ENCODE measurements at regions not wholly inside any gene's neighbourhood (a gene's known extent, or its start where the extent isn't known, plus 50 kb on each side); places are given as distances from the start of the nearest gene placed in this dataset.

DNA sequence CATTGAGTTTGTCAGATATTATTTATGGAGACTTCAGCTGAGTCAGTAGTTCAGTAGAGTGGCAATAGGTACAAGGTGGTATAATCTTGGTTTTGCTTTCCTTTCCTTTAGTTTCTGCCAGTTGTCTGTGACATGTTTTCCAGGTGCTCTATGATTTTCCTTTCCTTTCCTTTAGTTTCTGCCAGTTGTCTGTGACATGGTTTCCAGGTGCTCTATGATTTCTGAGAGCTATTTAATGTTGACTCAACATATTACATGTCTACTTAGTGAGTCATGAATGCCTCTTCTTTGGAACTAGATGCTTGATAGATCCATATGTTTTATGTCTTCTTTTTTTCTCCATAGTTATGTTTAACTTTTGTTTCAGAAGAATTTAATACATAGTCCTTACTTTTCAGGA lies 186.4 kb upstream of the DEFB112 start:
- peak; percentile 4 for DNase-seq

DNA sequence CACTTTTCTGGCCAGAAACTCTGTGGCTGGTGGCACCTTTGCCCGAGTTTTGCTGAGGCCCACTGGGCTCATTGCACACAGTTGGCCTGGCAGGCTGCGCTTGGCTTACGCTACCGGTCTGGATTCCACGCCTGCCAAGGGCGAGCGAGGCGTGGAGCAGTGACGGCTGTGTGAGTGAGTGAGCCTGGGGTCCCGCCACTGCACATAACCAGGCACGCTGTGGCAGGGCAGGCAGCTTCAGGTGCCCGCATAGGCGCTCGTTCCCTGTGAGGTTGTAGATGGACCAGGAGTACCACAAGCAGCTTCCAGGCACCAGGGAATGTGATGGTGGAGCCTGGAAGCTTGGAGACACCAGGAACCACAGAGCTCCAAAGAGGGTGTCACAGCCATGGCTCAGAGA lies 190.1 kb upstream of the DEFB112 start:
- no peak for DNase-seq

DNA sequence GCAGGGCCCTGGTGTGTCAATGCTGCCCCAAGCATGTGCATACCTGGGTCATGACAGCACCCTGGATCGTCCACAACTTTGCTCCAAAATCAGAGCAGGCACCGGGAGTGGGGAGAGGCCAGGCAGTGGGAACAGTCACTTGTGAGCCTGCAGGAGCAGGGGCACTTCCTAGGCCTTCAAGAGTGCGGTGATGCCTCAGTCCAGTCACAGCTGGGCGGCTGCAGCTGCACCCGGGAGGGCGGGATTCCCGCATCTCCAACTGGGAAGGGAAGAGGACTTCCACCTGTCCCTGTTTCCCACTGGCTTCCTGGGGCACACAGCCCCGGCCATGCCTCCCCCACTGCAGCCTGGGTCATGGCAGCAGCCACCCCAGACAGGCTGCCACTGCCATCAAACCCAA lies 191.3 kb upstream of the DEFB112 start:
- no peak for DNase-seq

DNA sequence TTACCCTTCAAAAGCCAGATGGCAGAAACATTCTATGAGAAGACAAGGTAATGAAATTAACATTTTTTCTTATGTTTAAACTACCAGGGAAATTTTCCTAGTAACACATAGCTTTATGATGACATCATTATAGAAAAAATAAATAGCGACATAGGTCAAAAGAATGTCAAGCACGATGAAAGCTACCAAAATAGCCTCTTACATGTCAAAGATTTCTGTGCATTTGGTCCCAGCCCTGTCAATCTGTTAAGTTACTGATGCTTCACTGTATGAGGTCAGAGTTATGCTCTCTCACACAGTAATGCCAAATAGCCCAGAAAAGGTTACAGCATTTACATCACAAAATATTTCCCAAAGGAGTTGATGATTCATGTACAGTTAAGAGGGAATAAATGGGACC lies 199.8 kb upstream of the DEFB112 start:
- DNase-seq = peak; percentile 10

DNA sequence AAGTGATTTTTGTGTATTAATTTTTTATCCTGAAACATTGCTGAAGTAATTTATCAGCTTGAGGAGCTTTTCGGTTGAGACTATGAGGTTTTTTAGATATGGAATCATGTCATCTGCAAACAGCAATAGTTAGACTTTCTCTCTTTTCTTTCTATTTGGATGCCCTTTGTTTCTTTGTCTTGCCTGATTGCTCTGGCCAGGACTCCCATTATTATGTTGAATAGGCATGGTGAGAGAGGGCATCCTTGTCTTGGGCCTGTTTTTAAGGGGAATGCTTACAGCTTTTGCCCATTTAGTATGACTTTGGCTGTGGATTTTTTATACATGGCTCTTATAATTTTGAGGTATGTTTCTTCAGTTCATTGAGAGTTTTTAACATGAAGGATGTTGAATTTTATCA lies 207.6 kb upstream of the DEFB112 start:
- no peak for DNase-seq

DNA sequence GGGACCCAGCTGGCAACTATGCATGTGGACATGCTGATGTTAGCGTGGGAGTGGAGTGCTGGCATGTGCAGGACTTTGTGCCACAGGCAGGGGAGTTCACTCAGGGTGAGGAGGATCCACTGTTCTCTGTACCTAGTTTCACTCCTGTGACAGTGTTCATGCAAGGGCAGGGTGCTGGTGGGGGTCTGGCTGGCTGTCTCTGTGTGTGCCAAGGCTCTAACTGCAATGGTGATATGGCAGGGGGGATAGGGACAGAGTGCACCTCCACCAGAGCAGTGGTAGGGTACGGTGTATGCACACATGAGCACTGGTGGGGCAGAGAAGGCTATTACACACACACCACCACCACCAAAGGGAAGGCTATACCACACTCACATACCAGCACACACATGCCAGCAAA lies 210.2 kb upstream of the DEFB112 start:
- DNase-seq = no peak

DNA sequence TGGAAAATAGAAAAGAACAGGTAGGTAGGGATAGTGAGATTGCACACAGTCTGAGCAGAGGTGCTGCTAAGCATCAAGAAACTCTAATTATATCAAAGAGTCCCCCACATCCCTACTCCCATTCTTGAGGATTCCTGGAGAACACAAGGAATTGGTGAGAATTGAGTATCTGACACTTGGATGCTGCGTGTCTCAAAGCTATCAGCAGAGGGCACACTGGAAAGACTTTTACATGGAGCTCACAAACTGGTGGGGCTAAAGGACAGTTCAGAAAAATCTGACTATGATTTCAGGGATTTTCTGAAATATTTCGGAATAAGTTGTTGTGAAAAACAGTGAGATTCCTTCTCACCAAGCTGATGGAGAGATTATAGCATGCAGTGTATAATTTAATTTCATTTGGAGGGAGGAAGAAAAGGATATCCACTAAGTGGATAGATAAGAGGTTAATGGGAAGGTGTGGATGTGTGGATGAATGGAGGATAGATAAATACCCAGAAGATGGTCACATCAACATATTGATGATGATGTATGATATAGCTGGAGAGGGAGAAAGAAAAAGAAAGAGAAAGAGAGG lies 215.4 kb upstream of the DEFB112 start:
- no peak for DNase-seq

DNA sequence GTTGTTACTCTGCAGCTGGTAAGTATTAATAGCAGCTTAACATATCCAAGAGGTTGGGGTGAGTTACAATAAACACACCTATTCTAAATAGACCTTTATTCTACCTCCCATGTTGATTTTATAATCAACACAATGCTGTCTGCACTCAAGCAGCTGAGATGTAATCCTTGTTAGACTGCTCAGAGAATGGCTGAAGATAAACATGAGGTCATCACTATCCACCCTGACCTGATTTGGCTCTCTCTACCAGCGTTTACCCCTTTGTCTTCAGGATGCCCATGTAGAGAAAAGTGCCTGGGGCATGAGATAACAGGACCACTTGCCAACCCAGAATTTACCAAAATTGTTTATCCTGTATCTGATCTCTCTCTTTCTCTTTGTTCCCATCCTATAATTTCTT lies 220.7 kb upstream of the DEFB112 start:
- no peak for DNase-seq

DNA sequence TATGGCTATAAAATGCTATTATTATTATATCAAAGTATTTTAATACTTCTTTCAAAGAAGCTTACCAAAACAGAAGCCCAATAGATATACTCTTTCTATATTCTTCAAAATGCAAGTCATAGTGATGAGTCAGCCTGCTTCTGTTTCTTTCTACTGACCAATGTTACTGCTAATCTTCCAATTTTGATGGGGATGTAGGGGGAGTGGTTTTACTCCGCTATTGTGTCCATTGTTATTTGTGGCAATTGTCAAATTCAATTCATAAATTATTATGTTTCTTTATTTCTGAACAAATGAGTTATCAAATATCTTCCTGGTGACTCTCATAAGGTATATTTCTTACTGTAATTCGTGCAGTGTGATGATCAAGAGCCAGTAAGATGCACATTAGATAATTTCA lies 221.5 kb upstream of the DEFB112 start:
- DNase-seq = peak; percentile 11

DNA sequence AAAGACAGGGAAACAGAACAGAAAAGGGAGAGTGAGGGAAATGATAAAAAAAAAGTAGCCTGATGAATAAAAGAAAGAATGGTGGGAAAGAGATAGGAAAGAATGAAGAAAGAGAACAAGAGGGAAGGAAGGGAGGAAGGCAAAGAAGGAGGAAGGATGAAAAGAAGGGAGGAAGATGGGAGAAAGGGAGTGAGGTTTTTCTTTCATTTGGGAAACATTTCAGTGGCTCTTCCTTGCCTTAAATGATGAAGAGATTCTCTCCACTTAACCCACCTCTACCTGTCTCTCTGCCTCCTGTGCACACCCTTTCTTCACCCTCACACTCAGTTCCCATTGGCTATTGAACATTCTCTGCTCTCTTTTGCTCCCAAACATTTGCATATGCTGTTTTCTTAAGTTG lies 222.1 kb upstream of the DEFB112 start:
- DNase-seq = no peak

DNA sequence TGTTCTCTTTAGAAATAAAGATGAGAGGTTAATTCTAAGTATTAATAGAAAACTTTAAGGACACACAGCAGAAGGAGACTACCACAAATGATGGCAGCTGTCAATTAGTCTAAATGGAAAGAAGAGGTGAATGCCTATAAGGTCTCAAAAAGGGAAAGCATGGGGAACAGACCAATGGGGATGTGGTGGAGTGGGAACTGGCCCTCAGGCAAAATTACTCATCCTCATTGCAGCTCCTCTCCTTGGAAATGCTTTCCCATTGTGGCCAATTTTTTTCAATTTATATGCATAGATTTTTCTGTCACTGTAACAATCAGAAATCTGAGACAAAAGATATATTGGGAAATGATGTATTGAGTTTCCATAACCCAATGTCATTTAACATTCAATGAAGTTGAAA lies 222.9 kb upstream of the DEFB112 start:
- DNase-seq = no peak

DNA sequence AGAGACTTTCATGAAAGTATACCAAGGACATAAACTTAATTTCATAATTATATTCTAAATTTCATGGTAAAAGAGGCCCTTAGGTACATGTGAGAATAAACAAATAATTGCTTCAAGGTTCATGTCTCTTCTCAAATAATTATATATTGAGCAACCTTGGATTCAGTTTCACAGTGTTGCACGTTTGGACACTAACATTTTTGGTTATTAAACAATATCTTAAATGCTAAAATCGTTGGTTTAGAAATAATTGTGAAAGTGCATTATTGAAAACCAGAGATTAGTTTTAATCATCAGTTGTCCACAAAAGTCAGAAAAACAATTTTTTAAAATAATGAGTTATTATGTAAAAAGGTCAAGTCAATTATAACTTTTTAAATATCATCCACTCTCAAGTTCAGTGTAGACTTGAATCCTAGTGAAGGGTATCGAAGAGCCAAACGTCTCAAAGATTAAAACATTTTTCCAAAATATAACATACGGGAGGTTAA lies 227.1 kb upstream of the DEFB112 start:
- DNase-seq = no peak

DNA sequence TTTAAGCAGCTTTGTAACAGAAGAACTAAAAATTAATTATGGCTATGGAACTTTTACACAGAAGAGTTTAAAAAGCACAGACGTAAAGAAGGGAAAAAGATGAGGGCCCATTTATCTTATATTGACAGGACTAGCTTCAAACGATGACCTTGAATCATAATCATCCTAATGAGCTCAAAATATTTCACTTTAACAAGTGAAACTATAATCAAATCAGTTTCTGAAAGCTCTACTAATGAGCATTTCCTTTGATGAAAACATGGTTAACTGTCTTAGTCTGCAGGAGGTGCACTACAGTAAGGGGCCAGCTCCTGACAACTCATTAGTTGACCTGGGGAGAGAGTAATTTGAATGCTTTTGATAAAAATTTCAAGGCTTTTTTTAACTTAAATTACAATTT lies 228.0 kb upstream of the DEFB112 start:
- DNase-seq = no peak

DNA sequence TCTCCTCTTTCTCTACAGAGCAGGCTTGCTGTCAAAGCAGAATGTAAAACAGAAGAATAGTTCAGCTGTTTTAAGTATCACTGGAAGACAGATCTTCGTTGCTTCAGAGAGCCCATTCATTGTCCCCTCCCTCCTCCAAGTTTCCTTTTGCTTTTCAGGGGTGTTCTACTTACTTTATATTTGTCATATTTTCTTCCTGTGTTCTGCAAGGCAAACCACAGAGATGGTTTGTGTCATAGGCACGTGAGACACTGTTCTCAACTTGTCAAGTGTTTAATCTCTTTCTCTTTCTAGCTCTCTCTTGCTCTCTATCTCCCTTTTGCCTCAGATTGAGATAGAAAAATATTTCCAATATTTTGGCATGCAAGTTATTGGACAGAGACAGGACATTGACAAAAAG lies 228.9 kb upstream of the DEFB112 start:
- no peak for DNase-seq

DNA sequence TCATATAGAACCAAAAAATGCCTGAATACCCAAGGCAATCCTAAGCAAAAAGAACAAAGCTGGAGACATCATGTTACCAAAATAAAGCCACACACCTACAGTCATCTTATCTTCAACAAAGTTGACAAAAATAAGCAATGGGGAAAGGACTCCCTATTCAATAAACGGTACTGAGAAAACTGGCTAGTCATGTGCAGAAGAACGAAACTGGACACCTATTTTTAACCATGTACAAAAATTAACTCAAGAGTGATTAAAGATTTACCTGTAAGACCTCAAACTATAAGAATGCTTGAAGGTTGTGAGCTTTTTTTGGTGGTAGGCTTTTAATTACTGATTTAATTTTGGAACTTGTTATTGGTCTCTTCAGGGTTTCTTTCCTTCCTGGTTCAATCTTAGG lies 236.0 kb upstream of the DEFB112 start:
- no peak for DNase-seq

DNA sequence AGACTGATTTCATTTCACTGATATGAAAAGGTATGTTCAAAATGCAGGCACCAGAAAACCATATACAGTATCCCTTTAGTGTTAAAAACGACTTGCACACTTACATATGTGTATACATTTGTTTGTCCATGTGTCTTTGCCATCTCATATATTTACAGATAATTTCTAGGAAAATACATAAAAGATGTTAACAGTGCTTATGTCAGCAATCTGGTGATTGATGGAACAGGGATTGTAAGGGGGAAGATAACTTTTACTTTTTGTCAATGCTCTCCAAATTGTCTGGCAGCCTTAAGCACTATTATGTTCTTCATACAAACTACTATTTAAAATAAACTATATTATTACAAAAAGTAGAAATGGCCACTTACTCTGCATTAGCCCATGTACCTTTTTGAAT lies 238.5 kb upstream of the DEFB112 start:
- no peak for DNase-seq

DNA sequence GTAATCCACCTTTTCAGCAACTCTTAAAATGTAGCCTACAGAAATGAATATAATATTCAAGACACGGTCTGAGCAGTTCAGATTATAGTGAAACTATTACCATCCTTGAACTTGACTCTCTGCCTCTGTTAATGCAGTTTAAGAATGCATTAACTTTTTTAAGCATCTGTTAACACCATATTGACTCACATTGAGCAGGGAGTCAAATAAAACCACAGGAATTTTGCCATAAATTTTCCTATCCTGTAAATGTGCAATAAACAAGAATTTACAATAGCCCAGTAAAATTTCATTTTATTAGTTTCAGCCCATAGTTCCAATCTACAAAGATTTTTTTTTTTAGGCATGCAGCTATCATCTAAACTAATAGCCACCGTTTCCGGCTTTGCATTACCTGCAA lies 239.2 kb upstream of the DEFB112 start:
- DNase-seq = no peak

DNA sequence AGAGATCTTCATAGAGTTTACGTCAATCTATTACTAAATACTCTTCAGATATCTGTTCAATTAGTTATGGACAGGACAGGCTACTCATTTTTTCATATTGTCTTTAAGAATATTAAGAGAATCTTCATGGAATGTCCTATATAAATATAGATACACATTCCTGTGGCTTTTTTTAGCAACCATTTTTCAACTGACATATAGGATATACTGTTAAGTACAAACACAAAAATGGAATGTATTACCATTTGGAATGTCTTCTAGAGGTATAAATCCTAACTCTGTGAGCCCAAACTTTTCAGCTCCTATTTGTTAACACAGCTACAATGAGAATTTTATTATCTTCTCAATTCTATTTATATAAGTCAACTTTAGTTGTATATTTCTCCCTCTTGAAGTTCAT lies 239.6 kb upstream of the DEFB112 start:
- no peak for DNase-seq

DNA sequence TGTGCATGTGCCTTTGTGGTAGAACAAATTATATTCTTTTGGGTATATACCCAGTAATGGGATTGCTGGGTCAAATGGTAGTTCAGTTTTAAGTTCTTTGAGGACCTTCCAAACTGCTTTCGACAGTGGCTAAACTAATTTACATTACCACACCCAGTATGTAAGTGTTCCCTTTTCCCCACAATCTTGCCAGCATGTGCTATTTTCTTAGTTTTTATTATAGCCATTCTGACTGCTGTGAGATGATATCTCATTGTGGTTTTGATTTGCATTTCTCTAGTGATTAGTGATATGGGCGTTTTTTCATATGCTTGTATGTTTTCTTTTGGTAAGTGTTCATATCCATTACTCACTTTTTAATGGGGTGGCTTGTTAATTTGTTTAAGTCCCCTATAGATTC lies 251.6 kb upstream of the DEFB112 start:
- DNase-seq = no peak

DNA sequence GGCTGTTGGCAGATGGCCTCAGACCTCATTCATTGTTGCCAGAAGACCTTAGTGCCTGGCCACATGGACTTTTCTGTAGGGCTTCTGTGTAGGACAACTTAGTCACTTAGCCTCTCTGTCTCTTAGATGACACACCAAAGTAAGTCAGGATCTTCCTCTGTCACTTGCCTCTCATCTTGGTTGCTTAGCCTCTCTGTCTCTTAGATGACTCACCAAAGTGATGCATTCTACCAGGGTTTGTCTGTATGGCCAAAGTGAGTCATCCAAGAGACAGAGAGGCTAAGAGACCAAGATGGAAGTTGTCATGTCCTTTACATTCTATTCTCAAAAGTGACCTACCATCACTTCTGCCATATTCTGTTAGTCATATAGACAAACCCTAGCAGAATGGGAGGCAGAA lies 255.9 kb upstream of the DEFB112 start:
- no peak for DNase-seq

DNA sequence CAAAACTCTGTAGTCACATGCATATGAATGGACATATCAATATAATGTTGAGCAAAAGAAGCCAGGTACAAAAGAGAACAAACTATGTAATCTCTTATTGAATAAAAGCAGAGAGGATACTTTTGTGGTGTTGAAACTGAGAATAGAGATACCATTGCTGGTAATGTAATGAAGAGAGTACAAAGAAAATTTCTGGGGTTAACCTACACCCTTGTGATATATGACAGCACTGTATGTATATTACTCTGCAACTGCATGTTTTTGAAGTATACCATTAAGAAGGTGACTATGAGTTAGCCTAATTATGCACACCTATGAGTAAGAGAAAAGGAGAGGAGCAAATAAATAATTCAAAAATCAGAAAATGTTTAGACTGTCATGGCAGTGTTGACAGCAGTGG lies 268.8 kb upstream of the DEFB112 start:
- no peak for DNase-seq

DNA sequence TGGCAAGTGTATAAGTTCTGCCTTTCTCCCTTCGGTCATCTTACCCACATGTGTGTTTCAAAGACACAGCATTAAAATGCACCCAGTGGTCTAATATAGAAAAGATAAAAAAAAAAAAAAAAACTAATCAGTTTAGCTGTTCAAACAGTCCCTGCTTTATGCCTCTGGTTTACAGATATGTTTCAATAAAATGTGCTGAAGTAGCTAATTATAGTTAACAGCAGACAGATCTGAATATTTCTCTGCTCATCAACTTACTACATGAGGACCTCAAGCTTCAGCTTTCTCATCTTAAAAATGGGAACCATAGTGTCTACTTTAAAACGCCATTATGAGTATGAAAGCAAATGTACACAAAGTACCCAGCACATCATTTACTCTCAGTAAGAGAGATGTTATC lies 280.6 kb upstream of the DEFB112 start:
- DNase-seq = no peak

DNA sequence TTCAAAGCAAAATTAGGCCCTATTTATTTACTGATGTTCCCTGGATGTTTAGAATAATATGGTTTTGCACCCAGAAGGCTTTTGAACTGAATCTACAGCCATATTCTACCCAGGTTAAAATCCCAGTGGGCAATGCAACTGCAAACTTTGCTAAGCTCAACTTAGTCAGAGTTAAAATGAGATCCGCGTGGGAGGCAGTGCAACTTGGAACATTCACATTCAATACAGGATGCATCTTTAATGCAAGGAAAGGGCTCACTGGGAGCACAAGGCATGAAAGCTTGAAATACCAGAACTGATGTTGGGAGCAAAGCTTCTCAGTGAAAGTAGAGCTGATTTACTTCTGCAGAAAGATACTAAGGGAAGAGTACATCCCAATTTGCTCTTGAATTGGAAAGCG lies 281.2 kb upstream of the DEFB112 start:
- no peak for DNase-seq

DNA sequence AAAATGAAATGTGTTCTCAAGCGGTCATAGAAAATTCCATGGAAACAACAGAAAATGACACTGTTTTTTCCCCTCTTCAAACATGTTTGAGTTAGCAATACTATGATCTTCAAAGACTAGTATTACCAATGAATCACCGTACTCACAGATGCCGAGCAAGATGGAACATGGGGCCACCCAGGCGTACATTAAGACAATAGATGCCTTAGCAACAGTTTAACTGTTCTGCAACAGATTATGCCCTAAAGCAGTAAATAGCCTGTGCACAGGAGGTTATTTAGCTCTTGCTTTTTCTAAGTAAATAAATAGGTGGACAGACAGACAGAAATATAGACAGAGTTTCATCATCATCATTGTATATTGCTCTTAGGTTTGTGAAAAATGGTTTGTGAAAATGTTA lies 284.0 kb upstream of the DEFB112 start:
- DNase-seq = no peak

DNA sequence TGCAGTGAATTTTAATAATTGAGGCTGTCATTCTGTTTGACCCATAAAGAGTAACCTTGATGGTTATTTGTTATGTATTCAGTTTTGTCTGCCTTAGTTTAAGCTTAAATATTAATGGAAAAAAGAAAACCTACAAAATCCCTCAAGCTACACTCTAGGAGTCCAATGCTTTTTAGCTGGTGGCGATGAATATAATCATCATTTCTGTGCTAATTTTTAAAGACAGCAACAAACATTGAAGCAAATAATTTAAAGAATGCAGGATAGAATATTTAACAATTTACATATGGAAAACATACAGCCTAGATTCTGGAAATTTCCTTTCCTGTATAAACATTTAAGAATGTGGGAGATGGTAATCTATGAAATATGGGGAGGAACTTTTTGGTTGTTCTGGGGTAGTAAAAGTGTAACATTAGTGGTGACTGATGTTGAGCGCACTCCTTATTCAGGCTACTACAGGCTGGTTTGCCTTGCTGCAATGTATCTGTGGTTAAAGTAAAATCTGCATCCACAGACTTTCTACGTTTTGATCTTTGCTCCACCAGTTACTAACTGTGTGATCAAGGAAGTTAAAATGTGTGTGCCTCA lies 287.9 kb upstream of the DEFB112 start:
- no peak for DNase-seq

DNA sequence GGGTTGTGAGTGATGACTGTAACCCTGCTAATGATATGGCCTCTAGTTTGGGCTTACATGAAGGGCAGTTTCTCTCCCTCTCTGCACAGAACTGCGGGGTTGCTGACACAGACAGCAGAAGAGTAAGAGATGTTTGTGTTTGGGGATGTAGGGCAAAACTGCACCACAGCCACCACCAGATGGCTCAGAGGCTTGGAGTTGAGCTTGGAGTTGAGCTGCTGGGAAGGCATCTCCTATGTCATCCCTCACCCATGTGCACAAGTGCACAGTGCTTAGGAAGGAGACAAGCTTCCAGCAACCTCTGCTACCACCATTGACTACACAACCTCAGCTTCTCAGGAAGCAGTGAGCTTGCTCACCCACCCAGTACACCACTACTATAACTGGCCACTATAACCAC lies 303.9 kb upstream of the DEFB112 start:
- no peak for DNase-seq
